Right forelimb (tissue), 1 donor: ENCODE measurements at regions not wholly inside any gene's neighbourhood (a gene's known extent, or its start where the extent isn't known, plus 50 kb on each side); places are given as distances from the start of the nearest gene placed in this dataset.
A peak's percentile ranks its signal among the peaks of the same experiment; 100 is the strongest.

Experiments used
- DNase-seq: peaks from one replicate; pipeline ENCODE4 v3.0.0-alpha.2; 2018

- DNase-seq = peak; percentile 66
Measured at GRCh38 chr6:44664716-44665115, 277.2 kb downstream of the CDC5L start.

GRCh38 chr6:44665143-44665542 is 277.6 kb downstream of the CDC5L start:
- no peak for DNase-seq

GRCh38 chr6:44665683-44666082 is 278.2 kb downstream of the CDC5L start:
- DNase-seq = no peak

DNA sequence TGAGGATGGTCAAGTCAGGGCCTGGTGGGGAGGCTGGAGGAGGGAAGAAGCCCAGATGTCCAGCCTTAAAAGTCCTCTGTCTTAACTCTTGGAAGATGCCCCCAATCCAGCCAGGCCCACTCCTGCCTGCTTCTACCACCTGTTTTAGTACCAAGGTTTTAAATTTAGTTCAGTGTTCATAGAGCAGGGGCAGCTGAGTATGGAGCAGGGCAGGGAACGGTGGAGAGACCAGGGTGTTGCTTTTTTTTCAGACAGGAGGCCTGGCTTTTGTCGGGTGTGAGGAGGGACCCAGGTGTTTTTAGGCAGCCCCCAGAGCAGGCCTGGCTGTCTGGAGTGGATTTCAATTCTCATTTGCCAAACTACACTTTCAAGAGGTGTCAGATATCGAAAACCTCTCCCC is 278.8 kb downstream of the CDC5L start:
- DNase-seq = peak; percentile 38

GRCh38 chr6:44667226-44667625 is 279.7 kb downstream of the CDC5L start:
- DNase-seq = peak; percentile 58

GRCh38 chr6:44667668-44668390 is 280.3 kb downstream of the CDC5L start:
- DNase-seq = peak; percentile 48

GRCh38 chr6:44668391-44668930 is 281.0 kb downstream of the CDC5L start:
- no peak for DNase-seq

- DNase-seq = no peak
Measured at GRCh38 chr6:44668976-44669934, 281.7 kb downstream of the CDC5L start.

DNA sequence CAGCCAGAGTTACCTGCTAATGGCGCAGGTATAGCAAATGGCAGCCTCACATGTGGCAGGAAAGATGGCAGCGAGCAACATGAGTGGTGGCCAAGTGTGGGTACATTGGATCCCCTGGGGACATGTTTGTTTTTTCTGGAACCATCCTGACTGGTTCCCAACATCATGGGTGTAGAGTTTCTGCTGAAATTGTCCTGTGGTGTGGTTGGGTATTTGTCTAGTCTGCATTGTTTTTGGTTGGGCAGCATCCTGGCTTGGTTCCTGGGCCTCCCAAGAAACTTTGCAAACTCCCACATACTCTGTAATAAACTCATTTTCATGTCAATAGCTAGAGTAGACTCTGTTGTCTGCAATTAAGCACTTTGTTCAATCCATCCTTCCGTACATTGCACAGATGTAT is 282.6 kb downstream of the CDC5L start:
- DNase-seq = no peak

GRCh38 chr6:44671333-44671732 is 283.8 kb downstream of the CDC5L start:
- DNase-seq = no peak

GRCh38 chr6:44672086-44672485 is 284.6 kb downstream of the CDC5L start:
- DNase-seq = no peak

DNA sequence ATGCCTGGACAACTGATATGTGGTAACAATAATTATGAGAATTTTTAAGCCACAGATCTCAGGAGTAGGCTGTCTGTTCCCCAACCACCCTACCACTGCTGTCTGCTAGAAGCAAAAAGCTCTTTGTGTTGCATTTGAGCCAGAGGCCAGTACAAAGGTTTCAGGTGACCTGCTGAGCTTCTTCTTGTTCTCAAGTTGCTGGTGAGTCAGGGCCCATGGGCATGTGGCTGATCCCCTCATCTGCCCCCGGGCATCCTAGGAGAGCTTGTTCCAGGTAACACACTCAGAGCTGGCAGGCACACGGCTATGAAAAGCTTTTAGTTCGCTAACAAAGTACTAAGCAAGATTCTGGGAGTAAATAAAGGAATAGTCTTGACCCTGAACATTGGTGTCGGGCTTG is 285.3 kb downstream of the CDC5L start:
- no peak for DNase-seq

GRCh38 chr6:44674226-44675155 is 287.0 kb downstream of the CDC5L start:
- no peak for DNase-seq

DNA sequence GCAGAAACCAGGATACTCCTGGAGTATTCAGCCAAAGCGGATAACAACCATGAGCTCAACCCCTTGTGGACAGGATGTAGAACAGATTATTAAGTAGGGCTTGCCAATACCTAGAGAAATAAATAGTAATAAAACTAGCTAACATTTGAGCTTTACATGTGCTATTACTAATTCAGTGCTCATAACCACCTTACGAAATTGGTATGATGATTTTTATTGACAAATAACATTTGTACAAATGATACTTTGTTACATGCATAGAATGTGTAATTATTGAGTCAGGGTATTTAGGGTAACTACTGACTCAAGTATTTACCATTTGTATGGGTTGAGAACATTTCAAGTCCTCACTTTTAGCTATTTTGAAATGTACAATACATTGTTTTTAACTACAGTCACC is 287.9 kb downstream of the CDC5L start:
- no peak for DNase-seq

- DNase-seq = no peak
Measured at GRCh38 chr6:44676246-44676790, 288.8 kb downstream of the CDC5L start.

DNA sequence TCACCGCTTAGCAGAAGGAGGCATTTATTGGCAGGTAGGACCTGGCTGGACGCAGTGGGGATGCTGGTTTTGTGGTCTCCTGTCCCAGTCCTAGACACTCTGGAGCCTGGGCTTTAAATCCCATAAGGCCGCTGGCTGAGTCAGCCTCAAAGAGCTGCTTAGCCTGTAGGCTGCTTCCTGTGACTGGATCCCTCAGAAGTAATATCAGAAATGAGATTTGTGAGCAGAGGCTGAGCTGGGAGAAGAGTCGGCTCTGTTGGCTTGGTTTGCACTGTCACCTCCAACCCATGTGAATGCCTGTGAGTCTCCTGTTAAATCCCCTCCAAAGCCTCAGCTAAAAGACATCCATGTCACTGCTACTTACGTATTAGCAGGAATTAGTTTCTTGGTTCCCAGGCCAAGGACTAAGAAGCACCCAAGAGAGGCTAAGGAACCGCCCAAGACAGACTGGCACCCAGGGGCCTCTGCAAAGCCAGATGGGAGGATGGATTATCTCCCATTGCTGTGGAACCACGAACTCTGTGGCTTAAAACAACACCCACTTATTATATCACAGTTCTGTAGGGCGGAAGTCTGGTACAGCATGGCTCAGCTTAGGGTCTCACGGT is 289.4 kb downstream of the CDC5L start:
- no peak for DNase-seq

DNA sequence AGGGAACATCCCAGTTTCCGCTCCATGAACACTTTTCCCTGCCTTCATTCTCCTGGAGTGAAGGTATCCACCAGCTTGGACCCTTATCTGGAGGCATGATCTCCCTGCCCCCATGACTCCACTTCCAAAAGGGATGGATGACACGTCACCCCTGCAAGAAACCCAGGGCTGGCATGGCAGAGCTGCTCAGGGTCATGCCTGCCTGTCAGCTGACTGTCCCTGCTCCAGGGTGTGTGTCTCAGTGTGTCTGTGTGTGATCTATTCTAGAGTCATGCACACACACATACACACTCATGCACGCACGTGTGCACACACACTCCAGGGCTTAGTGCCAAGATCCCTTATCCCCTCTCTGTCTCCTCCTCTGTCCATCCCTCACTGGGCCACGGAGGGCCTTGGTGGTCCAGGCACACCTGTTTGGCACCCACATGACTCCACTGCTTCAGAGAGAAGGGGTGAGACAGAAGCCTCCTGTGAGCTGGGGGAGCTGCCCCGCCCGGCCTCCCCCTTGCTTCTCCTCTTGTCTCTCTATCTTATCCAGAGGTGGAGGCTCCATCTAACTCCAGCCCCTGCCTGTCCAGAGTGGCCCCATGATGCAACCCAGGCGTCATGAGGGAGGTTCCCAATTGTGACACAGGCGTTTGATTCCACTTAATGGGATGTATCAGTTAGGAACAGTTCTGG is 290.9 kb downstream of the CDC5L start:
- no peak for DNase-seq

GRCh38 chr6:44679438-44680201 is 292.1 kb downstream of the CDC5L start:
- no peak for DNase-seq

GRCh38 chr6:44680202-44680720 is 292.8 kb downstream of the CDC5L start:
- no peak for DNase-seq

DNA sequence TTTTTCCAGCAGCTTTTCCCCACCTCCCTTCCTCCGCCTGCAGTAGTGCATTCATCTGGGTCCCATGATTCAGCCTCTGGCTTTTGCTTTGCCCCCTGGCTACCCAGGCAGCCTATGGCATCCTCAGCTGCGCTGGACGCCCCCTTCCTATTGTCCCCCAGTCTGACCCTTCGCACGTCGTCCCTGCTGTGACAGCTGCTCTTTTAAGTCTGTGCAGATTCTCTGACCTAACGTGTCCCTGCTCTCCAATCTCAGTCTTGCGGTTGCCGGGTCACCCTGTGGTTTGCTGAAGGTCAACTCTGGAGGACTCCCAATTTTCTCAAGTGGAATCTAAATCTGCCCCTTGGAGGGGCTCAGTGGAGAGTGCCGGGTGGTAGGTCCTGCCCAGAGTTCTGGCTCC is 294.3 kb downstream of the CDC5L start:
- DNase-seq = no peak
